ES-I3 (cell line): ENCODE measurements at regions not wholly inside any gene's neighbourhood (a gene's known extent, or its start where the extent isn't known, plus 50 kb on each side); places are given as distances from the start of the nearest gene placed in this dataset.

Experiments
- H3K36me3 ChIP-seq: 2 replicates; pipeline ENCODE4 v1.6.1; 2013; ENCODE audit warnings: mild to moderate bottlenecking, low read length, control low read depth, moderate library complexity; ENCODE audit not compliant: insufficient read depth
- H3K4me1 ChIP-seq: 2 replicates; pipeline ENCODE4 v1.6.1; 2013; ENCODE audit warnings: mild to moderate bottlenecking, control low read depth, low read length; ENCODE audit not compliant: insufficient read depth
- H3K9ac ChIP-seq: 2 replicates; pipeline ENCODE4 v1.6.1; 2013; ENCODE audit warnings: low read depth, mild to moderate bottlenecking, low read length, moderate library complexity
- H3K9me3 ChIP-seq: 2 replicates; pipeline ENCODE4 v1.6.1; 2013; ENCODE audit warnings: mild to moderate bottlenecking, low read length, moderate library complexity; ENCODE audit not compliant: control insufficient read depth, insufficient read depth

- Histone ChIP-seq H3K36me3 (no peaks in the 10 kb centered on the region), H3K9me3 (no peaks in the 10 kb centered on the region), H3K4me1 (peaks cover 58% of the 10 kb centered on the region), H3K9ac (no peak overlapping the region)
Measured at GRCh38 chr17:77432034-77432661, 291.4 kb downstream of the SEC14L1 start.

GRCh38 chr17:77432742-77433141, 292.0 kb downstream of the SEC14L1 start:
- no peaks in the 10 kb centered on the region for H3K9me3 ChIP-seq
- peaks cover 53% of the 10 kb centered on the region for H3K4me1 ChIP-seq
- no peaks in the 10 kb centered on the region for H3K36me3 ChIP-seq
- no peak overlapping the region for H3K9ac ChIP-seq

- Histone ChIP-seq H3K4me1 (peaks cover 55% of the 10 kb centered on the region), H3K36me3 (no peaks in the 10 kb centered on the region), H3K9me3 (no peaks in the 10 kb centered on the region), H3K9ac (no peak overlapping the region)
Measured at GRCh38 chr17:77433385-77434135, 292.8 kb downstream of the SEC14L1 start.

- H3K4me1 ChIP-seq, result peaks cover 59% of the 10 kb centered on the region
- H3K9ac ChIP-seq, result no peak overlapping the region
- H3K9me3 ChIP-seq, result no peaks in the 10 kb centered on the region
- H3K36me3 ChIP-seq, result no peaks in the 10 kb centered on the region
Measured at GRCh38 chr17:77434136-77435114, 293.7 kb downstream of the SEC14L1 start.

- Histone ChIP-seq H3K36me3 (no peaks in the 10 kb centered on the region), H3K9ac (no peak overlapping the region), H3K9me3 (no peaks in the 10 kb centered on the region), H3K4me1 (peaks cover 55% of the 10 kb centered on the region)
Measured at GRCh38 chr17:77435272-77436057, 294.7 kb downstream of the SEC14L1 start.

GRCh38 chr17:77436058-77436442, 295.3 kb downstream of the SEC14L1 start:
- Histone ChIP-seq H3K9me3 (no peaks in the 10 kb centered on the region), H3K9ac (no peak overlapping the region), H3K36me3 (0 out of 2 replicates have a peak, but pooled peaks cover 2% of the 10 kb centered on the region), H3K4me1 (peaks cover 54% of the 10 kb centered on the region)

GRCh38 chr17:77436481-77436880, 295.7 kb downstream of the SEC14L1 start:
- no peak overlapping the region for H3K9ac ChIP-seq
- H3K36me3 ChIP-seq, result 0 out of 2 replicates have a peak, but pooled peaks cover 2% of the 10 kb centered on the region
- H3K9me3 ChIP-seq, result no peaks in the 10 kb centered on the region
- H3K4me1 ChIP-seq, result peaks cover 54% of the 10 kb centered on the region

GRCh38 chr17:77437017-77437416, 296.2 kb downstream of the SEC14L1 start:
- peaks cover 54% of the 10 kb centered on the region for H3K4me1 ChIP-seq
- 0 out of 2 replicates have a peak, but pooled peaks cover 2% of the 10 kb centered on the region for H3K36me3 ChIP-seq
- H3K9me3 ChIP-seq, result no peaks in the 10 kb centered on the region
- no peak overlapping the region for H3K9ac ChIP-seq

- no peak overlapping the region for H3K9ac ChIP-seq
- no peaks in the 10 kb centered on the region for H3K9me3 ChIP-seq
- peaks cover 49% of the 10 kb centered on the region for H3K4me1 ChIP-seq
- H3K36me3 ChIP-seq, result 0 out of 2 replicates have a peak, but pooled peaks cover 2% of the 10 kb centered on the region
Measured at GRCh38 chr17:77437747-77438146, 297.0 kb downstream of the SEC14L1 start.

GRCh38 chr17:77438241-77439188, 297.7 kb downstream of the SEC14L1 start:
- Histone ChIP-seq H3K9ac (no peak overlapping the region), H3K36me3 (0 out of 2 replicates have a peak, but pooled peaks cover 2% of the 10 kb centered on the region), H3K9me3 (no peaks in the 10 kb centered on the region), H3K4me1 (peaks cover 42% of the 10 kb centered on the region)

GRCh38 chr17:77439189-77440018, 298.6 kb downstream of the SEC14L1 start:
- Histone ChIP-seq H3K9me3 (no peaks in the 10 kb centered on the region), H3K9ac (no peak overlapping the region), H3K4me1 (peaks cover 35% of the 10 kb centered on the region), H3K36me3 (0 out of 2 replicates have a peak, but pooled peaks cover 2% of the 10 kb centered on the region)

GRCh38 chr17:77440560-77440981, 299.8 kb downstream of the SEC14L1 start:
- Histone ChIP-seq H3K9me3 (no peaks in the 10 kb centered on the region), H3K36me3 (0 out of 2 replicates have a peak, but pooled peaks cover 2% of the 10 kb centered on the region), H3K9ac (no peak overlapping the region), H3K4me1 (peaks cover 23% of the 10 kb centered on the region)
